GM12892 (cell line): ENCODE measurements at regions not wholly inside any gene's neighbourhood (a gene's known extent, or its start where the extent isn't known, plus 50 kb on each side); places are given as distances from the start of the nearest gene placed in this dataset.

ENCODE experiments used
- POLR2A ChIP-seq: IDR thresholded peaks from 2 replicates; pipeline ENCODE4 v1.6.1; 2011; ENCODE audit warnings: low read depth, low read length, control low read depth
- POLR2AphosphoS5 ChIP-seq: IDR thresholded peaks from 2 replicates; pipeline ENCODE4 v1.6.1; 2011; ENCODE audit warnings: low read depth, low read length, control low read depth
- TAF1 ChIP-seq: IDR thresholded peaks from 2 replicates; pipeline ENCODE4 v1.6.1; 2011; ENCODE audit warnings: low read depth, mild to moderate bottlenecking, control low read depth, low read length, borderline replicate concordance

- TF ChIP-seq POLR2A (no peak), POLR2AphosphoS5 (no peak), TAF1 (no peak)
These were observed 86.4 kb upstream of the POU3F2 start for GRCh38 chr6:98747960-98748359.
